ENCODE measurements at regions not wholly inside any gene's neighbourhood (a gene's known extent, or its start where the extent isn't known, plus 50 kb on each side); places are given as distances from the start of the nearest gene placed in this dataset.

DNA sequence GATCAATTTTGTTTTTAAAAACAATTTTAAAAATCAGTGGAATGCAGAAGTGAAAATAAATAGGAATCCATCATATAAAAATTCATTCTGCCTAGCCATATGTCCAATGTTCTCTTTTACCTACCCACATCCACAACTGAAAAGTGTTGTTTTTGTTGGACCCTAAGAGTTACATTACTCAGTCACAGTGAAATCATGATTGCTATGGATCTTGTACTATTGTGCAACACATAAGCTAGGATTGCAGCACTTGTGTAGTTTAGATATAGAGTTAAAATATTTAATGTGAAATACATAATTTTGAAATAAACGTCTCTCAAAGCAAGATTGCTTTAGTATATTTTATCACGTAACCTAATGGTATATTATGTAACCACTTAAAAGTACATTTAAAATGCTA is 213.3 kb upstream of the CLEC14A start:
- Histone ChIP-seq H3K9ac (ENCODE audit: low read depth, low read length) (no peak overlapping the region), H3K14ac (replicated peaks; ENCODE audit: low read depth, low read length) (no peak overlapping the region), H3K56ac (ENCODE audit: extremely low read depth, insufficient read depth, low read length) (no peak overlapping the region), H3K23ac (ENCODE audit: low read depth, low read length) (no peak overlapping the region), H3K4ac (ENCODE audit: low read depth, low read length) (no peak overlapping the region), H4K20me1 (ENCODE audit: insufficient read depth, low read length) (no peaks in the 10 kb centered on the region), H3K79me1 (ENCODE audit: low read depth in 1 of 2, low read length in 2 of 2) (no peaks in the 10 kb centered on the region), H2BK15ac (ENCODE audit: low read depth, low read length) (no peak overlapping the region), H3K27ac (ENCODE audit: insufficient read depth, low read length) (no peak overlapping the region), H4K5ac (ENCODE audit: low read depth, low read length) (no peak overlapping the region), H3K18ac (ENCODE audit: low read depth, low read length) (no peak overlapping the region), H3K27me3 (ENCODE audit: control insufficient read depth, insufficient read depth, low read length) (no peaks in the 10 kb centered on the region), H2BK5ac (ENCODE audit: low read depth, low read length, poor library complexity, severe bottlenecking) (no peak overlapping the region), H2AK9ac (replicated peaks; ENCODE audit: low read depth, low read length, poor library complexity) (no peak overlapping the region), H3K9me1 (ENCODE audit: insufficient read depth, low read length) (no peaks in the 10 kb centered on the region; the same call in 1 of the 2 replicates), H3K4me2 (ENCODE audit: low read depth, low read length) (no peak overlapping the region), H4K8ac (ENCODE audit: low read depth in 2 of 2, low read length in 2 of 2) (no peak overlapping the region), H2AFZ (replicated peaks; ENCODE audit: low read length, poor library complexity) (no peak overlapping the region), H3K4me1 (ENCODE audit: control insufficient read depth, insufficient read depth, low read length) (no peaks in the 10 kb centered on the region), H3K36me3 (ENCODE audit: control insufficient read depth, insufficient read depth, low read length) (no peaks in the 10 kb centered on the region), H3K9me3 (ENCODE audit: control insufficient read depth, insufficient read depth, low read length) (no peaks in the 10 kb centered on the region), H2BK20ac (ENCODE audit: low read depth, low read length) (no peak overlapping the region), H4K91ac (ENCODE audit: insufficient read depth, low read depth, low read length) (no peak overlapping the region), H2AK5ac (ENCODE audit: low read depth, low read length) (no peak overlapping the region), H3K4me3 (ENCODE audit: insufficient read depth, low read depth, low read length) (no peak overlapping the region), H2BK120ac (ENCODE audit: low read depth, low read length) (no peak overlapping the region)
- TF ChIP-seq CEBPB (IDR thresholded peaks at IDR 0.05; ENCODE audit: low read depth, low read length) = peak; percentile 99
- no peak for TF ChIP-seq CTCF (conservative IDR thresholded peaks at IDR 0.05; ENCODE audit: low read depth, low read length)
- ChIA-PET CTCF (interaction anchor here (0.7 kb wide), 1 partner anchor 563 kb away, joined by 3 read pairs; no protein-coding TSS in a partner anchor), POLR2A (ENCODE audit: unreplicated experiment) (no interaction called here)
- intact Hi-C loops (cut with micrococcal nuclease) = no loop called here
- in situ Hi-C loops (cut with MboI; ENCODE audit: low sequenced_read_pairs) = no loop called here
- ATAC-seq (ENCODE audit: low read depth) = peak; percentile 42; the same call in 1 of the 2 replicates
- dilution Hi-C loops (cut with HindIII; ENCODE audit: low sequenced_read_pairs, unreplicated experiment) = no loop called here
- no CpG with 5 or more reads among the region's 2 CpGs for WGBS, 2 experiments (ENCODE audit: extremely low coverage in 2 of 2, insufficient read length in 1 of 2)
- no TSS peak for BruUV-seq (replicated peaks)
- peak; percentile 74 for DNase-seq
